NCI-H748 (cell line): ENCODE measurements at regions not wholly inside any gene's neighbourhood (a gene's known extent, or its start where the extent isn't known, plus 50 kb on each side); places are given as distances from the start of the nearest gene placed in this dataset.

ENCODE experiments used
- DNase-seq: peaks from one replicate; lab custom pipeline; 2025; ENCODE audit not compliant: unreplicated experiment; lab: John Stamatoyannopoulos, UW

DNA sequence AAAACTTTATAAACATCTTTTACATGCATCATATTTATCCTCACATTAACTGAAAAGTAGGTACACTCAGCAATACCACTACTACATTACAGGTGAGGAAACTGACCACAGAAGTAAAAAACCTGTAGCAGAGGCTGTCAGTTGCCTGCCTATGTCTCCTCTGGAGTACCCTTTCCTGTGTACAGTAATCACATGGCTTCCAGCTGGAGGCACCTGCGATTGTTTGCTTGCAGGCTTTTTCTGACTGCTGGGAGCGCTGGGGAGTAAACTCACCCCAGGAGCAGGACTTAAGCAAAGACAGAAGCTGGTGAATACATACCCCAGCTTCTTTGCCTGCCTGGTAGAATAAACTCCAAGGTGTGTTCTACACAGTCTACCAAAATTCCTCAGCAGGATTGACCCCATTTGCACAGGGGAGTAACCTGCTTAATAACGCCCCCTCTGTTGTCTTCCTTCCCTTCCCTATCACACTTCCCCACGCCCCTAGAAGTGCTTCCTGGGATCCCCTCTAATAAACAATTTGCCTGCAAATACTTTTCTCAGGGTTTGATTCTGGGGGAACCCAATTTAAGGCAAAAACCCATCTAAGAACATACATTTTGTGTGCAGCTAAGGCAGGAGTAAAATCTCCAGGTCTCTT lies 138.9 kb downstream of the PTH2R start:
- DNase-seq: peak; percentile 96

DNA sequence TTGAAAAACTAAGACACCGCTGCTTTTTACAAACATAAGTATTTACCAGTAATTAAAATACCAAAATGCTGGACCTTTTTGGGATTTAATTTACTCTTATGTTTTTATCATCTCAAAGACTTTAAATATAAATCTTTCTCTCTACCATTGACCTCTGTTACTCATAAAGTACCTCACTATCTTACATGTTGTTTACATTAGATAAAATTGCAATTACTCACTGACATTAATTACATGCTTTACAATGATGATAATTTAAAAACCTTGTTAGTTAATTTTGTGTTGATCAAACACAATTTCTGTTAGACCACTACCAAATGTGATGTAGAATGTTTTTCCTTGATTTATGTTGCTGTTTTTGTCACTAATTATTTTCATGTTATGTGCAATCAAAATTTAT lies 139.5 kb downstream of the PTH2R start:
- peak; percentile 34 for DNase-seq

DNA sequence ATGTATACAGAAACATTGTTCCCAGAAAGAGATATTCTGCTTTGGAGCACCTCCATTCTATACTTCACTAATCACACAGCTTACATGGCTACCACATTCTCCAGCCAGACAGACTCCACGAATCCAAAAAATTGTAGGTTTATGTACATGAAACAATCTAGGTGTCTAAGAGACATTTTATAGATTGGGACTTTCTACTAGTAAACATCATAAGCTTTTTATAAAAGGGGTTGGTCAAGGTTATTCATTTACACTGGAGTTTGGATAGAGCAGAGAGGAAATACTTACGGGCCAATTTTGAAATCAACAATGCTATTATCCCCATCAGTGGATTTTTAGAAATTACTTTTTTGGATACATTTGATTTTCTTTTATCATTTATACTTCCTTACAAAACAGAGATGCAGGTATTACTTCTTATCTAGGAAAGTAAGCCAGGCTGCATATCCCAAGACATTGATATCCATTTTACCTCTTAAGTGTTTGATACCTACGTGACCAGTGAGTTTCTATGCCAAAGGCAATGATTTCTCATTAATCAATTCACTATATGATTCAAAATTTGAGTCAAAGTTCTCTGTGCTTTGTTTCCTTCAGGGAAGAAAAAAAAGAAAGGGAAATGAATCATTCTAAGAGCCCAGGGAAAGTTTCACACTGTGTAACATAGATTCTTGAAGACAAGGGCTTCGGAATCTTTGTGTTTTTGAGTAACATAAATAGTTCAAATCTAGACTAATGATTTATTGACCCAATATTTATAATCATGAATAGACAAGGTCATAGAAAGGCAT lies 140.5 kb downstream of the PTH2R start:
- DNase-seq: no peak

DNA sequence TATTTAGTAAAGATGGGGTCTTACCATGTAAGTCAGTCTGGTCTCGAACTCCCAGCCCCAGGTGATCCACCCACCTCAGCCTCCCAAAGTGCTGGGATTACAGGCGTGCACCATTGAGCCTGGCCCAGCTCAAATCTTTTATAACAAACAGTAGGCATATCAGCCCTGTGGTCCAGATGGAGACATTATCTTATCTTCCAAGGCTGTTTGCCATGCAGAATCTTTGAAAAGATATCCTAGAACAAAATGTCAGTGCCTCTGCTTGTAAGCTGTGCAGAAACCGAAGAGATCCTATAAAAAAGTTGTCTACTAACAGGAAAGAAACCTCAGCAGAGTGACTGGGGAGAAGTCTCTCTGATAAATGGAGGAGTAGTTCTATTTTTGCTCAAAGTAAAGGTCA lies 142.1 kb downstream of the PTH2R start:
- DNase-seq: no peak

DNA sequence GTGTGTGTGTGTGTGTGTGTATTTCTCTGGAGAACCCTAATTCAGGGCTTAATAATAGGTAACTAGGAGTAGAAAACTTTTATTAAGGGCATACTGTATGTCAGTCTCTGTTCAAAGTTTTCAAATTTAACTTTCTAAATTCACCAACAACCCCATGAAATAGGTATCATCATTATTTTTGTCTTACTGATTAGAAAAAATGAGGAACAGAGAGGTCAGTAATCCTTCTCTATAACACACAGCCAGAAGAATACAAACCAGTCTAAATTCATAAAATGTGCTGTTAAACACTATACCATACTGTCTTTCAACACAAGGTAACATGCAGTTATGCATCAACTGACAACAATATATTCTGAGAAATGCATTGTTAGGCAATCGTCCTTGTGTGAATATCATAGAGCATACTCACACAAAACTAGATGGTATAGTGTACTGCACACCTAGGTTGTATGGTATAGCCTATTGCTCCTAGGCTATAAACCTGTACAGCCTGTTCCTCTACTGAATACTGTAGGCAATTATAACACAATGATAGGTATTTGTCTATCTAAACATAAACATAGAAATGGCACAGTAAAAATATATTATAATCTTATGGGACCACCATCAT lies 143.1 kb downstream of the PTH2R start:
- peak; percentile 53 for DNase-seq

DNA sequence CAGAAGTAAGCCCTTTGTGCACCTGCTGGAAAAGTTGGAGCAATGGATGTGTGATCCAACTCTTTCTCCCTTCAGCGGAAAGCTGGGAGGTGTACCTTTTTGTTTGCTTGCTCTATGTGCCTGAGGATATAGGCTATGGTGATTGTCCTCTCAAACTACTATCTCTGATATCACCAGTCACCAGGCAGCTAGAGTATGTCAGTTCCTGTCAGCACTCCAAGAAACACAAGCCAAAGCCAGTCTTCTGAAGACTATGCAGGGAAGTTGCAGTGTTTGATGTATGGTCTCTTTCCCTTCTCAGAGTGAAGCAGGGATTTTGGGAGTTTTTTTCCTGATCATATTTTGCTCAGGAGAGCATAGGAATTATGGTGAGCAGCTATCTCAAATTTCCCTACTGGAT lies 146.4 kb downstream of the PTH2R start:
- DNase-seq: no peak

DNA sequence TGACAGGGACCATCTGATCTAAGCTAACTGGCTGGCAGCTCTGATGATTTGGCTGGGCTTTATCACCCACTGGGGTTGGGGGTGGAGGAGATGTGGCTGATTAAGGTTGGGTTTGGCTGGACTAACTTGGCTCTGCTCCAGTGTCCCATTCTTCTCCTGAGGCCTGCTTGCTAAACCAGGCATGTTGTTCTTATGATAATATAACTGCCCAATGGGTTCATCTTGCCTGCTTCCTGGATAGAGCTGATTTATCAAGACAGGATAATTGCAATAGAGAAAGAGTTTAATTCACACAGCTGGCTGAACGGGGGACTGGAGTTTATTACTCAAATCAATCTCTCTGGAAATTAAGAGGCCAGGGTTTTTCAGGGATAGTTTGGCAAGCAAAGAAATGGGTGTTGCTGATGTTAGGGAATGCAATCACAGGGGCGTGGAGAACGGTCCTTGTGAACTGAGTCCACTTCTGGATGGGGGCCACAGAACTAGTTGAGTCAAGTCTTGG lies 150.4 kb downstream of the PTH2R start:
- peak; percentile 97 for DNase-seq

DNA sequence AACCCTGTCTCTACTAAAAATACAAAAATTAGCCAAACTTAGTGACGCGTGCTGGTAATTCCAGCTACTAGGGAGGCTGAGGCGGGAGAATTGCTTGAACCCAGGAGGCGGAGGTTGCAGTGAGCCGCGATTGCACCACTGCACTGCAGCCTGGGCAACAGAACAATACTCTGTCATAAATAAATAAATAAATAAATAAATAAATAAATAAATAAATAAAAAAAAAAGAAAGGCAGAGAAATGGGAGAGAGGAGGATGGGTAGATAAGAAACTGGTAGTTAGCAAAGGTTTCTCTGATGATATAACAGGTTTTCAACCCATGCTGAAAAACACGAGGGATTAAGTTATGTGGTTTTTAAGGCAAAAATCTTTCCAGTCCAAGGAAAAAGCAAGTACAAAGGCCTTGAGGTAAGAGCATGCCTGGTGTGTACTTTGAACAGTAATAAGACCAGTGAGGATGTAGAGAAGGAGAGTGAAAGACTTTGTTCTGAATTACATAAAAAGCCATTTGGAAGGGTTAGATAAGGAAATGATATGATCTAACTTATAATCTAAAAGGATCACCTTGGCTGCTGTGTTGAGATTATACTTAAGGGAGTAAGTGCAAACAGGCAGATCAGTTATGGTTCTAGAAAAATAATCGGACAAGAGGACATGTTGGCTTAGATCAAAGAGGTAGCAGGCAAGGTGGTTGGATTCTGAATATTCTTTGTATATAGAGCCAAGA lies 159.3 kb downstream of the PTH2R start:
- no peak for DNase-seq

DNA sequence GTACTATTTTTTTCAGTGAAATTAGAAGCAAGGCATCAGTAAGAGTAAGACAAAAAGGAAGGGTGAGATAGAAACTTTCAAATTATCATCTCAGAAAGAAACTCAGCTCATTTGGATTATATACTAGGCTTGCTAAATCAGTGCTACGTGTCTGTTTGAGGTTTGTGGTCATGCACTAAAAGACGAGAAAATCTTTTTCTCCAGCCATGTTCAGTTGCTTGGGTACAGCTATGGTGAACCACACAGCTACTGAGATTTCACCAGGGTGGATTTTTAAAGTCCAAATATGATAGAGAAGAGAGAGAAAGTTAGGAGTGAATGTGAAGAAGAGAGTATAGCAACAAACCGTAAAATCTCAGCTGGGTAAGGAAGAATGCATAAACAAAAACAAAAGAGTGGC lies 161.6 kb downstream of the PTH2R start:
- DNase-seq: no peak

DNA sequence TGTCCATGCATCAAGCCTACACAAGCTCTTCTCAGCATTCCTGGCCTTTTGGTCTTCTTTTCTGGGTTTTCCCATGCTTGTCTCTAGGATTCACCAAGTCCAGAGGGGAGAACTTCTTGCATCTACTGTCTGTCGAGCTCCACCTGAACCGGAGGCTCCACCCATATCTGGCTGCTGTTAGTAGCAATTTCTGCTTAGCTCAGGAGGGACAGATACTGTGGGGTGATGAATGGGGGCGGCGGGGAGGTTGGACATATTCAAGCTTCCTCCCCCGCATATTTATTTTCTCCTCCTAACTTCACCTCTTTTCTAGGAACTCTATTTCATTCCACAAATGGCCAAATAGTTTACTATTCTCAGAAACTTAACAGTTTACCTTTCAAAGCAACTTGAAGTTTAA lies 163.5 kb downstream of the PTH2R start:
- peak; percentile 9 for DNase-seq

DNA sequence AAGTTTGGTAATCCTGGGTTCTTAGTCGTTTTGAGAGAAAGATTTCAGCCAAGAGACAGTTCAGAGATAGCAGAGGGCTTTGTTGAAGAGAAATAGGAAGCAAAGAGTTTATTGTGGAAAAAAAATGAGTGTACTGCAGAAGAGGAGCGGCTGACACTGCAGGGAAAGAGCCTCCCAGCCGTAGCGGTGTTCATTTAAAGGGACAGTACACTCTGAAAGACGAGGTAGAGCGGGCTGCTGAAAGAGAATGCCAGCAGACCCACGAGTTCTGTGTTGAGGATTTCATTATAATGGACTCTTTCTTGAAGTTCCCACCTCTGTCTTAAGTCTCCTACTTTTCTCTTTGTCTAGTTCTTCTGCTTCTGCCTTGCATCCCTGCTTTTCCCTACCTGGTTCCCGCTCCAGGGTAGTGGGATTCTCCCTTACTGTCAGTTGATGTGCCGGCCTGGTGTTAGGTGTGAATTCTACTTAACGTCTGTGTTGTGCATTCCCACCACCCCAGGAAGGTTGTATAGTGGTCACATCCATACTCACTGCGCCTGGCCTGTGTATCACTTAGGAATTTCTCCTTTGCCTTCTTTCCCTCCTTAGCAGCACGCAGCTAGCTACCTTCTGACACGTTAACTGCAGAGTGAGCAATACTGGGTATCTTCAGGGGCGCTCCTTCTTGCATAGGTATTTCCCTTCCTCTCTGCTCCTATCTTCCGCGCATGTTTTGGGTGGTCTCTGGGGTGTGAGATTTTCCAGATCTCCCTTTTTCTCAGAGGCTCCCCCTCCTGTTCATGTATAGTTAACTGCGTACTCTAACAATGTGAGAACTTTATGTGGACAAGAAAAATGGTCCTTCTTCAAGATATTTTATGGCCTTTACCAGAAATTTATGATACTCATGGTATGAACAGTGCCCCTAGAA lies 164.5 kb downstream of the PTH2R start:
- DNase-seq: peak; percentile 30

DNA sequence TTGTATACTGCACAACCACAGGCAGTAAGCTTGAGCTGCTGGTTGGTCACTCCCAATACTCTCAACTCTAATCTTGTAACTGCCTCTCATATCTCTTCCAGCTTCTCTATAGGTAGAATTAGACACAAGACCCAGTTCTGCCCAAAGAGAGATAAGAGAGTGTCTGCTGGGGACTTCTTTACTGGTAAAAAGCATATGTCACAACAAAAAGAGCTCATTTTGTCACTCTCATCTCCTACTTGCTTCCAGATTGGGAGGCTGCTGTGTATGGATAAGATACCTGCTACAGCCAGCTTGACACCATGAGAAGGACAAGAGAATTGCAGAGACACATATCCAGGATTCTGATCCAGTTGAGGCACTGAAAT lies 165.2 kb downstream of the PTH2R start:
- no peak for DNase-seq

DNA sequence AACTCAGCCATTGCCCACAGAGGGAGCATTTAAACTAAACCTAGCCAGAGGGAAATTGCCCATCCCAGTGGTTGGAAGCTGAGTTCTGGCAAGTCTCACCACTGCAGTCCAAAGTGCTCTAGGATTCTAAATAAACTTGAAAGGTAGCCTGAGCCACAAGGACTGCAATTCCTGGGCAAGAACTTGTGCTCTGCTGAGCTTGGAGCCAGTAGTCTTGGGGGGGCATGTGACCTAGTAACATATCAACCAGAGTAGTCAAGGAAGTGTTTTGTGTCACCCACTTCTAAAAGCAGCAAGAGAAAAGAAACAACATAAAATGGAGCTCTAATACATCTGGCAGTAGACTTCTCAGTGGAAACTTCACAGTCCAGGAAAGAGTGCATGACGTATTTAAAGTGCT lies 167.0 kb downstream of the PTH2R start:
- DNase-seq: peak; percentile 30

DNA sequence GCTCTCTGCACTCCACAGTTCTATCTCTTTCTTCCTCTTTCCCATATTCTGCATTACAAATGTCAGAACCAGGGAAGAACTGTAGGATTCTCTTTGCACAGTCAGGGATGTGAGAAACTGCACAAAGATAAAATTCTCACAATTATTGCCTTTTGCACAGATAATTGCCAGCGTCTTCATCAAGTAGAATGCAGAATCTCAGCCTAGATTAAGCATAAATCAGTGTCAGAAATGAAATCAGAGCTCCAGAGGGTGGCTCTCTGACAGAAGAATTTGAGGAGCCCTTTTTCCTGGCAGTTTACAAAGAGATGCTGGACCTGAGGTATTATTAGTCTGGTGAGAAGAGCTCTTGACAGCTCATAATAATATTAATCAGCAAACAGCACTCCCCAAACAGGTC lies 173.1 kb downstream of the PTH2R start:
- no peak for DNase-seq

DNA sequence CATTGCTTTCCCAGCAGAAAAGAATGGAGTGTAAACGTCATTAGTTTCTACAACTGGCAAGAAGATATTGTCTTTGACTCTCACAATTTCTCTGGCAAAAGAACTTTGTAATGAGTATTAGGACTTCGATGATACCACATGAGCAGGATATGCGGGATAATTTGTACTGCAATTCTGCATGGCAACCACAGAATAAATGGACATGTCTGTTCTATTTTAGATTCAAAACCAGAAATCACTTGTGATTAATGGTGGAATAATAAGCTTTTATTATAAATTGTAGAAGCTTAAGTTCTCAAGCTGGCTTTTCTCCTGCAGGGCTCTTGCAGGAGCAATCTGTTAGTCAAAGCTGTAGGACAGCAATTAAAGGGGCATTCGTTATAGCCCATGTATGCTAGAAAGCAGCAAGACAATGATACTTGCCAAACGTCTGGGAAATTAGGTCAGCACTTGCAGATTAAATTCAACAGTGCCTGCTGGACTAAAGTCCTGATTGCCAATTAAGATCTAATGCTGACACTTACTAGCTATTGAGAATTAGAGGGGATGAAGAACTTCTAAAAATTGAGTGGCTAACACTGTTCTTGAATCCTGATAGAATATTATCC lies 177.9 kb downstream of the PTH2R start:
- DNase-seq: no peak

DNA sequence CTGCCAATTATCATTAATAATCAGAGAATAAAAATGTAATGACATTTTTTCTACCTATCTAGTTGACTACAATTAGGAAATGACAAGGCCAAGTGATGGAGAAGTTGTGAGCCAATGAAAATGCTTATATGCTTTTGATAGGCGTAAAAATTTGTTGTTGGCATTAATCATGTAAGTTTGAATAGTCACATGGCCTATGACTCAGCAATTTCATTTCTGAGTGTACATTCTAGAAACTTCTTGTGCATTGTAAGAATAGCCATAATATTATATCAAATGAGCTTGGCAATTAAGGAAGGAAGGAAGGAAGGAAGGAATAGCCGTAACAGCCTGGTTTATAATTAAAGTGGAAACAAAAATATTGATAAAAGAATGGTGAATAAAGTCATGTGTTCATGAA lies 179.9 kb downstream of the PTH2R start:
- DNase-seq: no peak

DNA sequence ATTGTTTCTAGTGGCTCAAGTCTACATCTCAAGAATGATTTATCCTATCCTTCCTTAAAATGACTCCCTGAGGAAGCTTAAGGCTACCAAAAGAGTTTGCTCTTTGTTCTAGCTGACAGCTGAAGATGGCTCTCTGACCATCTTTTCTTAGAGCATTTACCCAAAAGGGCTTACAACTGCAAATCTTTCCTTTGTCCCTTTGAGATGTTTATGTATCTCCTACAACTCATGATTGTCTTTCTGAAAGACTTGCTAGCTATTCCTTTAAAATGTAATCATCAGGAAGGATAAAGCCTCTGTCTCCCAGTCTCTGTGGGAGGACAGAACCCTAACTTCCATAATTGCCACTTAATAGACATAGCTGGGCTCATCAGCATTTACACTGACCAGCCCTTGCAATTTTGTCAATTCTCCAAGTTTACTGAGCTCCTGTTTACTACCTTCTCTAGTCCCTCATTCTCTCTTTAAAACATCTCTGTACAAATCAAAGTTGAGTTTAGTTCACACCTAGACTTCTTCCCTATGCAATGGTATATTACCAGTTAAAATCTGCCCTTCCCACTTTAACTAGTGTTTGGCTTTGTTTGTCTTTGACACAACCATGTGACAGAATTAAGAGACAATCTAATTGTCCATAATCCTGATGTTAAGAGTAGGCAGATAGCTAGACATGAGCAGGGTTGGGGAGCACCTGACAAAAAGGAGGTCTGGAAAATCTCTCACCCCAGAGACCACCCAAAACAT lies 188.2 kb downstream of the PTH2R start:
- DNase-seq: no peak

DNA sequence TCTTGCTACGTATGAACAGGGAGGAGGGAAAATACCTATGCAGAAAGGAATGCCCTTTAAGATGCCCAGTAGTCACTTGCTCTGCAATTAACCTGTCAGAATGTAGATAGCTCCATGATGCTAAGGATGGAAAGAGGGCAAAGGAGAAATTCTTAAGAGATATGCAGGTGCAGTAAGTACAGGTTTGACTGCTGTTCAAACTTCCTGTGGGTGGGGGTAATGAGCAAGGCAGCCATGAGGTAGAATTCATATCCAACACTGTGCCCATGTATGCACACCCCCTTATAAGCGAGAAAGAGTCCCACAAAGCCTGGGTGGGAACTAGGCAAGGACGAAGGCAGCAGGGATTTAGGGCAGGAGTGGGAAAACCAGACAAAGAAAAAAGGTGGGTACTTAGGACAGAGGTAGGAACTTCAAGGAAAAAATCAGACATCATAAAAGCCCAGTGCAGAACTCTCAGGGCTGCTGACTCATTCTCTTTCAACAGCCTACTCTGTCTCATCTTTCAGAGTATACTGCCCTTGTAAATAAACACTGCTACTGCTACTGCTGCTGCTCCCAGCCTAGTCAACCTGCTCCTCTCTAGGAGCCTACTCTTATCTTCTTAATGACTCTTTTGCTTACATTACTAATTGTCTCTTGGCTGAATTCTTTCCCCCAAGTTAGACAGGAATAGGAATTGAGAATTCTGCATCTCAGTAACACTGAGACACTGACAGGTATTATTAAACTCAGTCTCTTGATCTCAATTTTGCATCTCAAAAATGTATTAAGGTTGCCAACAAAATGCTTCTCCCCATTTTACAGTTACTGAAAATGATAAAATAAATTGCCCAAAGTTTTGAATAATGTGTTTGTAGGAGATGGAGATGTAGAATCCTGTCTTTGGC lies 189.0 kb downstream of the PTH2R start:
- peak; percentile 63 for DNase-seq
